ENCODE measurements at regions not wholly inside any gene's neighbourhood (a gene's known extent, or its start where the extent isn't known, plus 50 kb on each side); places are given as distances from the start of the nearest gene placed in this dataset.
"Not testable (repeated sequence)": the region's sequence is repeated elsewhere in the genome, so short reads cannot be mapped to it uniquely, and the experiment has no call there.

GRCh38 chr7:6999067-6999666 is 173.1 kb upstream of the CCZ1B start:
- H3K4me1 ChIP-seq; H3K9me3 ChIP-seq; H3K27ac ChIP-seq; H3K36me3 ChIP-seq; H3K27me3 ChIP-seq; intact Hi-C loops (cut with DNase I); H3K4me3 ChIP-seq (replicated peaks in 1 of 3); DNase-seq: not testable (repeated sequence)
- 85 to 88% methylated on average over 5 of the region's 5 CpGs for WGBS, 2 donors

GRCh38 chr7:7002418-7003062 is 176.5 kb upstream of the CCZ1B start:
- 88 to 95% methylated on average over 2 of the region's 2 CpGs for WGBS, 2 donors
- no peaks in the 10 kb centered on the region for H3K4me1 ChIP-seq
- DNase-seq = no peak
- intact Hi-C loops (cut with DNase I) = no loop called here
- no peaks in the 10 kb centered on the region for H3K9me3 ChIP-seq
- no peak for TF ChIP-seq POLR2A (IDR thresholded peaks at IDR 0.05)
- TF ChIP-seq CTCF (IDR thresholded peaks at IDR 0.05) = no peak
- no peak overlapping the region for H3K4me3 ChIP-seq (replicated peaks in 1 of 3)
- no peaks in the 10 kb centered on the region for H3K36me3 ChIP-seq
- no peak overlapping the region for H3K27ac ChIP-seq
- H3K27me3 ChIP-seq = no peaks in the 10 kb centered on the region

- intact Hi-C loops (cut with DNase I) = no loop called here
- DNase-seq = no peak
- 80 to 86% methylated on average over 4 of the region's 4 CpGs for WGBS, 2 donors
- Histone ChIP-seq H3K4me1 (no peaks in the 10 kb centered on the region), H3K27me3 (no peaks in the 10 kb centered on the region), H3K9me3 (no peaks in the 10 kb centered on the region), H3K27ac (no peak overlapping the region), H3K36me3 (no peaks in the 10 kb centered on the region), H3K4me3 (replicated peaks in 1 of 3) (no peak overlapping the region)
- TF ChIP-seq CTCF (IDR thresholded peaks at IDR 0.05) = no peak
- TF ChIP-seq POLR2A (IDR thresholded peaks at IDR 0.05) = no peak
These were observed 177.0 kb upstream of the C1GALT1 start for GRCh38 chr7:7005303-7005702.

- intact Hi-C loops (cut with DNase I); DNase-seq; H3K4me1 ChIP-seq; H3K36me3 ChIP-seq; H3K27me3 ChIP-seq; H3K27ac ChIP-seq; H3K9me3 ChIP-seq; H3K4me3 ChIP-seq (replicated peaks in 1 of 3): not testable (repeated sequence)
- WGBS, 2 donors = 95 to 98% methylated on average over 1 to 2 of the region's 2 CpGs
These were observed 176.4 kb upstream of the C1GALT1 start for GRCh38 chr7:7005949-7006348.

- 82% methylated on average over 7 to 8 of the region's 8 CpGs for WGBS, 2 donors
- H3K9me3 ChIP-seq; H3K36me3 ChIP-seq; H3K4me3 ChIP-seq (replicated peaks in 1 of 3); DNase-seq; intact Hi-C loops (cut with DNase I); H3K27me3 ChIP-seq; H3K4me1 ChIP-seq; H3K27ac ChIP-seq: not testable (repeated sequence)
These were observed 171.1 kb upstream of the C1GALT1 start for GRCh38 chr7:7011241-7011640.

- H3K36me3 ChIP-seq; H3K9me3 ChIP-seq; H3K27me3 ChIP-seq; H3K4me3 ChIP-seq (replicated peaks in 1 of 3); H3K4me1 ChIP-seq; H3K27ac ChIP-seq; DNase-seq; intact Hi-C loops (cut with DNase I): not testable (repeated sequence)
- 91 to 92% methylated on average over 7 of the region's 7 CpGs for WGBS, 2 donors
These were observed 170.6 kb upstream of the C1GALT1 start for GRCh38 chr7:7011751-7012150.

- 44 to 45% methylated on average over 6 of the region's 6 CpGs for WGBS, 2 donors
- no peaks in the 10 kb centered on the region for H3K27me3 ChIP-seq
- intact Hi-C loops (cut with DNase I) = no loop called here
- H3K4me1 ChIP-seq = no peaks in the 10 kb centered on the region
- no peaks in the 10 kb centered on the region for H3K9me3 ChIP-seq
- no peaks in the 10 kb centered on the region for H3K36me3 ChIP-seq
- DNase-seq = peak in 1 of 2 donors; percentile 12
- no peak overlapping the region for H3K4me3 ChIP-seq (replicated peaks in 1 of 3)
- no peak overlapping the region for H3K27ac ChIP-seq
- no peak for TF ChIP-seq POLR2A (IDR thresholded peaks at IDR 0.05)
- no peak for TF ChIP-seq CTCF (IDR thresholded peaks at IDR 0.05)
These were observed 167.3 kb upstream of the C1GALT1 start for GRCh38 chr7:7014827-7015595.

Measured in thyroid gland (tissue), 4 donors.